ENCODE measurements at regions not wholly inside any gene's neighbourhood (a gene's known extent, or its start where the extent isn't known, plus 50 kb on each side); places are given as distances from the start of the nearest gene placed in this dataset.

DNA sequence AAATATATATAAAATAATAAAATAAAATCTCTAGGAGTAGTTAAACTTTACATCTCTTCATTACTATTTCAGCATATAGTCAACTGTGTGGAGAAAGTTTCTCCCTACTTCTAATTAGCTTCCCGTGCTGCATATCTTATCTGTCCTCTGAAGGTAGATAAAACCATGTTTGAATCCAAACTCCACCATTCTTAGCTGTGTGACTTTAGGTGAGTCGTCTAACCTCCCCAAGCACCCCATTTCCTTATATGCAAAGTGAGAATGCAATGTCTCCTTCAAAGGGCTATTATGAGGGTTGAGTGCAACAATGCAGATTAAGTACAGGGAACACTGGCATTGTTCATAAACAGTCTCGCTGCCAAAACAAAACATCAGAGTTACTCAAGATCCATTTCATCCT lies 80.8 kb upstream of the DRD2 start:
- DNase-seq (ENCODE audit: extremely low spot score, insufficient read length, low read depth) (no peak), FAIRE-seq (no peak)

DNA sequence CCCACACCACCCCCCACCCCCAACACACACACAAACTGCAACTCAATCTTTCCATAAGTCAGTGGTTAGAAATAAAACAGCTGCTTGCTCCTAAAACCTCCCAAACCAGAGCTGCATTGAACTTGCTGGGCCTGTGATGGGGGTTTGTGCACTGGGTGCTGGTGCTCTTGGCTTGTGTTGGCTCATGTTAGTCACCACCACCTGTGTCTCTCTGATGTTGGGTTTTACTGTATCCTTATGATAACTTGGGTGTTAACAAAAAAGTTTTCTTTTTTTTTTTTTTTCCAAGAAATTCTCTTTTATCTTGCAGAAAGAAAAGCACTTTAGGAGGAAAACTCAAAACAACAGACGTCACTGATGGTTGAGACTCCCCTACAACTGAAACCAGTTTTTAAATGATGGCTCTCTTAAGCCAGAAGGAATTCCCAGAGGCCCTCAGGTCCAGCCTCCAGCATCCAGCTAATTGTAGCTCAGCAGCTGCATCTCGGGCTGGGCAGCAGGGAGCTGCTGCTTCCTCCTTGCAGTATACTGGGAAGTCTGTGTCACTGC lies 79.9 kb upstream of the DRD2 start:
- FAIRE-seq, result no peak
- DNase-seq (ENCODE audit: extremely low spot score, insufficient read length, low read depth), result no peak

- FAIRE-seq (no peak), DNase-seq (ENCODE audit: extremely low spot score, insufficient read length, low read depth) (no peak)
Measured at GRCh38 chr11:113554526-113554925, 79.3 kb upstream of the DRD2 start.

GRCh38 chr11:113553915-113554314 lies 78.7 kb upstream of the DRD2 start:
- DNase-seq (ENCODE audit: extremely low spot score, insufficient read length, low read depth) (no peak), FAIRE-seq (no peak)

DNA sequence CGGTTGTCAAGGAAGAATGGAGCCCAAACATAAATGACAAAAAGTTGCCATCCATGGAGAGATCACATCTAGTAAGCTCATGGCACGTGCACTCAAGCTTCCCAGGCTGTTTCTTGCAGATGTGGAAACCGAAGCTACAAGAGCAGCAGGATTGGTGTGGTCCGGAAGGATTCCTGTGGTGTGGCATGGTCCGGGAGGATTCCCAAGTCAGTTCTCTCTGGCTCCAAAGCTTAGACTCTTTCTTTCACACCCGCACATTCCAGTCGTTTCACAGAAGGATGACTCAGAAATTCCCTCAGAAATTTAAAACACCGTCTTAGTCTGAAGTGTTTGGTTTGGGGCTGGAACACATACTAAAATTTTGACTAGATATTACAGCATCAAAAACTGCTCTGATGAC lies 78.0 kb upstream of the DRD2 start:
- no peak for DNase-seq (ENCODE audit: extremely low spot score, insufficient read length, low read depth)
- no peak for FAIRE-seq

DNA sequence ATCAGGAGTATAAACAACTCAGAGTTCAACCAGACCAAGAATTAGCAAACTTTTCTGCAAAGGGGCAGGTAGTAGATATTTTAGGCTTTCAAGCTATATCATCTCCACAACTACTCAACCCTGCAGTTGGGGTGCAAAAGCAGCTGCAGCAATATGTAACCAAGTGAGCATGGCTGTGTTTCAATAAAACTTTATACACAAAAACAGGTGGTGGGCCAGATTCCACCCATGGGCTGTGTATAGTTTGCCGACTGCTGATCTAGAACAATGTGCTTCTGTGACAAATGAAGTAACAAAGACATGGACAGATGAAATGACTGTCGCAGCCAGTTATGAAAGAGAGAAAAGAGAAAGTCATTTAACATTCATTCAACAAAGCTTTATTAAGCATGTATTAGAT lies 77.1 kb upstream of the DRD2 start:
- DNase-seq (ENCODE audit: extremely low spot score, insufficient read length, low read depth) (no peak), FAIRE-seq (no peak)

DNA sequence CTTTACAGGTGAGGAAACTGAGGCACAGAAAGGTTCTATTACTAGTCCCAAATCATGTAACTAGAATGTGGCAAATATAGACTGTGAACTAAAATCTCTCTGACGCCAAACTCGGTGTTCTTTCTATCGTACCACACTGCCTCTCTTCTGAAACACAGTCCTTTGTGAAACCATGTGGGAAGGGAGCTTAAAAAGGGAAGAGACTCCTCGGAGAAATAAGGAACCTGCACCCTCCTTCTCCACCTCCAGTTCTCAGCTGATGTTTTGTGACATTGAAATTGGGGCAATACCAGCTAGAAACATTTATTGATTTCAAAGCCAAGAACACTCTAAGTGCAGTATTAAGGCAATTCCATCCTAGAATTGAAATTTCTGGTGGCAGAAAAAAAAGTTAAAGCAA lies 76.4 kb upstream of the DRD2 start:
- no peak for DNase-seq (ENCODE audit: extremely low spot score, insufficient read length, low read depth)
- FAIRE-seq, result no peak

- DNase-seq (ENCODE audit: extremely low spot score, insufficient read length, low read depth) (no peak), FAIRE-seq (no peak)
Measured at GRCh38 chr11:113549611-113550578, 74.7 kb upstream of the DRD2 start.

DNA sequence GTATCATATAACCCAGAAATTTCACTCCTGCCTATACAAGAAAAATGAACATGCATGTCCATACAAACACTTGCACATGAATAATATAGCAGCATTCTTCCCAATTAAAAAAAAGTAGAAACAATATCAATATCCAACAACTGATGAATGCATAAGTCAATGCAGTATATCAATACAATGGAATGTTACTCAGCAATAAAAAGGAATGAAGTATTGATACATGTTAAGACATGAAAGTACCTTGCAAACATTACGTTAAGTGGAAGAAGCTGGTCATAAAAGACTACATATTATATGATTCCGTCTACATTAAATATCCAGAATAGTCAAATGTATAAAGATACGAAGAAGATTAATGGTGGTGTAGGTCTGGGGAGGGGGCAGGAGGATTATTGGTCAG lies 73.9 kb upstream of the DRD2 start:
- FAIRE-seq (no peak), DNase-seq (ENCODE audit: extremely low spot score, insufficient read length, low read depth) (no peak)

GRCh38 chr11:113547739-113548138 lies 72.5 kb upstream of the DRD2 start:
- DNase-seq (ENCODE audit: extremely low spot score, insufficient read length, low read depth) (no peak), FAIRE-seq (no peak)

GRCh38 chr11:113546757-113547507 lies 71.7 kb upstream of the DRD2 start:
- FAIRE-seq, result no peak
- no peak for DNase-seq (ENCODE audit: extremely low spot score, insufficient read length, low read depth)

- no peak for FAIRE-seq
Measured at GRCh38 chr11:113542420-113542819, 67.2 kb upstream of the DRD2 start.

DNA sequence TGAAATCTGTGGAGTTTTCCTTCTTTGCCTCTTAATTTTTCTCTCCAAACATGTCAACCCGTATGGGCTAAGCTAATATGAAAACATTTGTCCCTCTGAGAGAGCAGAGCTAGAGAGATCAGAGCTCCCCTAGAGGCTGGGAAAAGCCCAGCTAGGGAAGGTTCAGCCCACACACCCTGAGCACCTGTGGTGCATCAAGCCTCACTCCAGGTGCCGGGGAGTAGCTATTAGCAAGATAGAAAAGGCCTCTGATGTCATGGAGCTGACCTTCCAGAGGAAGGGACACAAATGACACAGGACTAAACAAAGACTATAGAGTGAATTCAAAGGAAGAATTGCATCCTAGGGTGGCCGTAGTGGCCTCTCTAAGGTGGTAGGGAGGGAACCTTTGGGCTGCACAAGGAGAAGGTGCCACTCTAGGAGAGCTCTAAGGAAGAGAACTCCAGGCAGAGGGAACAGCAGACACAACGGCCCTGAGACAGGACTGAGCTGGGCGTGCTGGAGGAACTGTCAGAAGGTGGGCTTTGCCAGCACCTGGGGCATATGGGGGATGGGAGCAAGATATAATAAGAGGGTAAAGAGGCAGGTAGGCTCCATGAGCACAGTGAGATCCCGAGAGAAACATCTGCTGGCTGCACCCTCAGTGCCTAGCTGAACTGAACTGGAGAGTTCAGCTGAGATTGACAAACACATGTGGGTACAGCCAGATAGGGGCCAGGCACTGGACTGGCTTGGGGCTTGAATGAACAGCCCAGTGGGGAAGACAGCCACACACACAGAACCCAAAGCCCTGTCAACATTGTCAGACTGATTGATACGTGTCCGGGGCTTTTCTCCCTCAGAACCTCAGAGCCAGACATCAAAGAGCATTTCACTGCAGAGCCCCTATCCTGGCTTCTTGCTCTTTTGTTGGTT lies 65.5 kb upstream of the DRD2 start:
- DNase-seq (ENCODE audit: extremely low spot score, insufficient read length, low read depth), result no peak
- FAIRE-seq, result no peak

More at GRCh38 chr11:113542420-113542819, 67.2 kb upstream of the DRD2 start:
- no peak for DNase-seq (ENCODE audit: extremely low spot score, insufficient read length, low read depth)

GRCh38 chr11:113538451-113539412 lies 63.5 kb upstream of the DRD2 start:
- no peak for FAIRE-seq

GRCh38 chr11:113534625-113535024 lies 59.4 kb upstream of the DRD2 start:
- FAIRE-seq, result no peak
- no peak for DNase-seq (ENCODE audit: extremely low spot score, insufficient read length, low read depth)

More at GRCh38 chr11:113538451-113539412, 63.5 kb upstream of the DRD2 start:
- DNase-seq (ENCODE audit: extremely low spot score, insufficient read length, low read depth), result no peak

GRCh38 chr11:113533425-113533698 lies 58.2 kb upstream of the DRD2 start:
- FAIRE-seq (no peak), DNase-seq (ENCODE audit: extremely low spot score, insufficient read length, low read depth) (no peak)

DNA sequence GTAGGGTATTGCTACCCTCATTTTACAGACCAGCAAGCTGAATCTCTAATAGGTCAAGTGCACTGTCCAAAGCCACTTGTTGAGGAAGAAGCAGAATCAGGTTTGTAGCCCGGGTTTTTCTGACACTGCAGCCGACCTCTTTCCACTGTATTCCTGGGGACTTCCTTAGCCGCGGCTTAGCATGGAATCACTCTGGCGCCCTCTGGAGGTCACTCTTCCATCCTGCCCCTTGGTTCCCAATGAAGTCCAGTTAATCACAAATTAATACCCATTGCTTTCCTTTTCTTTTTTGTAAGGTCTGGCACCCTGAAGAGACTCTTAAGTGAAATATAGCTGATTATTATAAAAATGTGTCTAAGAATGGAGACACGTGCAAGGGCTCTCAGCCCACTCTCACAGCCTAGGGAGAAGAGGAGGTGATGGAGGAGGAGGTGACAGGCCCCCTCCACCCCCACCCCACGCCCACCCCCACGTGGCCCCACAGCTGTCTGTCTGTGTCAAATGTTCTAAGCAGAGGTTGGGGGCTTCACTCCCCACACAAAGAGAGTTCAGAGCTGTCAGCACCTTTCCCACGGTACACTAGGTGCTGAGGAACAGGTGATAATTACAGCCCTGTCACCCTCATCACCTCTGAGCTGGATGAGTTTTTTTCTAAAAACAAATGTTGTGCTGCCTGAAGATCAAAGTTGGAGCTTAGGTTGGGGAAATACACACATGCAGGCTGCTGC lies 57.7 kb upstream of the DRD2 start:
- peak; percentile 71 for FAIRE-seq
- DNase-seq (ENCODE audit: extremely low spot score, insufficient read length, low read depth), result peak; percentile 20
